ENCODE measurements at regions not wholly inside any gene's neighbourhood (a gene's known extent, or its start where the extent isn't known, plus 50 kb on each side); places are given as distances from the start of the nearest gene placed in this dataset.

DNA sequence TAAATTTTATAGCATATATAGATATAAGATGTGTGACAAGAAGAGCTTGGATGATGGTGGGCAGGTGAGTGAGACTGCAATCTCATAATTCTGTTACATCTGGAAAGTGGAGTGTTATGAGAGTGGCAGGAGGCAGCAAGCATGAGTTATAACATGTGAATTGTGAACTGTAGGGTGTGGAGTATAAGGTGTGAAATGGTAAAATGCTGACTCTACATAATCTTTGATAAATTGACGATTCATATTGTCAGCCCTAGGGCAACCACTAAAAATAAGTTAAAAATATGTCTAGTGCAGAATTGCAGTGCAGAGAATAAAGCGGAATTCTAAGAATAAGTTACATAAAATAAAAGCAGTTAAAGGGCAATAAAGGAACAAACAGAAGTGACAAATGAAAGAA is 74.8 kb upstream of the AKR1E2 start:
- TF ChIP-seq, protein P1, sequence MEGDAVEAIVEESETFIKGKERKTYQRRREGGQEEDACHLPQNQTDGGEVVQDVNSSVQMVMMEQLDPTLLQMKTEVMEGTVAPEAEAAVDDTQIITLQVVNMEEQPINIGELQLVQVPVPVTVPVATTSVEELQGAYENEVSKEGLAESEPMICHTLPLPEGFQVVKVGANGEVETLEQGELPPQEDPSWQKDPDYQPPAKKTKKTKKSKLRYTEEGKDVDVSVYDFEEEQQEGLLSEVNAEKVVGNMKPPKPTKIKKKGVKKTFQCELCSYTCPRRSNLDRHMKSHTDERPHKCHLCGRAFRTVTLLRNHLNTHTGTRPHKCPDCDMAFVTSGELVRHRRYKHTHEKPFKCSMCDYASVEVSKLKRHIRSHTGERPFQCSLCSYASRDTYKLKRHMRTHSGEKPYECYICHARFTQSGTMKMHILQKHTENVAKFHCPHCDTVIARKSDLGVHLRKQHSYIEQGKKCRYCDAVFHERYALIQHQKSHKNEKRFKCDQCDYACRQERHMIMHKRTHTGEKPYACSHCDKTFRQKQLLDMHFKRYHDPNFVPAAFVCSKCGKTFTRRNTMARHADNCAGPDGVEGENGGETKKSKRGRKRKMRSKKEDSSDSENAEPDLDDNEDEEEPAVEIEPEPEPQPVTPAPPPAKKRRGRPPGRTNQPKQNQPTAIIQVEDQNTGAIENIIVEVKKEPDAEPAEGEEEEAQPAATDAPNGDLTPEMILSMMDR (IDR thresholded peaks at IDR 0.05) = no peak
- Histone ChIP-seq H3K27ac (no peak overlapping the region), H3K4me3 (no peak overlapping the region)
- no peak for DNase-seq (ENCODE audit: low spot score)

DNA sequence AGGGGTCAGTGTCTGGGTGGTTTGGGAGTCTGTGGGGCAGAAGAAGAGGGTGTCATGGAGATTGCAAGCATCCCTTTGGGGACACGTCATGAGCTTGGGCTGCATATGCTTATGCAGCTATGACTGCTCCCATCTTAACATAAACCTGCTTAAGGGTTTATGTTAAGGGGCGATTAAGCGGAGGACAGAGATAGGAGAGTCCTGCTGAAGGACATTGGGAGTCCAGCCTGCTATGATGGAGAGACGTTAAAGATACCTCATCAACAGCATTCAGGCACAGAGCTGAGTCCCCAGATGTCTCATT is 76.8 kb upstream of the AKR1E2 start:
- DNase-seq (ENCODE audit: low spot score) = no peak
- no peak overlapping the region for H3K27ac ChIP-seq
- TF ChIP-seq, protein P1 (IDR thresholded peaks at IDR 0.05) = no peak
- H3K4me3 ChIP-seq = no peak overlapping the region

DNA sequence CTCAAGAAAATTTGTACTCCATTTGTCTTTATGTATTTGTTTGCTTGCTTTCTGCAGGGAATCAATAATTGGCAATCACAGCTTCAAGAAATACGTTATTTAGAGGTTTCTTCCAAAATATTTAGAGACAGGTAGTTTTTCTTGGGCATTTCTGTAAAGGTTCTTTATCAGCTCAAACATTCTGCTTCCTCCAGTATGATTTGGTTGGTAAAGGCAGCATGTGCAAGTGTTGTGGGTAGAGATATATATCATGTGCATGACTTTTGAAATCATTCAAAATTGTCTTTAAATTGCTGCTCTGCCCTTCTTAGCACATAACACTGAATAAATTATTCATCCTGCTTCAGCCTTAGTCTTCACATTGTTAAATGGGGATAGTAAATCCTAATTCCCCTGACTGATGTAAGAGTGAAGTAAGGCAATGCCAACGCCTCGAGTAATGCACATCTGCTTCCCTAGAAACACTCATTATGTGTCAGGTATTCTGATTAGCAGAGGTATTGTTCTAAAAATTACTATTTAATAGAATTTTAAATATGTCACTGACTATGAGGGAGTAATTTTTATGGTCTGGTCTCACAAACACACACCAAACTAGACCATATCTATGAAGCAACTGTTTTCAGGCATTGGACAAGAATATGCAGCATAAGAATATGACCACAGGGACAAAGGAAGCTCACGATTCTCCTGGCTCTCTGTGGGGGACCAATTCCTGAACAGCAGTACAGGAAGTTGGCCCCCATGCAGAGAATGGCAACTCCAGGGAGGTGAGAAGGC is 77.3 kb upstream of the AKR1E2 start:
- DNase-seq (ENCODE audit: low spot score) = no peak
- Histone ChIP-seq H3K27ac (no peak overlapping the region), H3K4me3 (no peak overlapping the region)
- TF ChIP-seq, protein P1 (IDR thresholded peaks at IDR 0.05) = no peak

DNA sequence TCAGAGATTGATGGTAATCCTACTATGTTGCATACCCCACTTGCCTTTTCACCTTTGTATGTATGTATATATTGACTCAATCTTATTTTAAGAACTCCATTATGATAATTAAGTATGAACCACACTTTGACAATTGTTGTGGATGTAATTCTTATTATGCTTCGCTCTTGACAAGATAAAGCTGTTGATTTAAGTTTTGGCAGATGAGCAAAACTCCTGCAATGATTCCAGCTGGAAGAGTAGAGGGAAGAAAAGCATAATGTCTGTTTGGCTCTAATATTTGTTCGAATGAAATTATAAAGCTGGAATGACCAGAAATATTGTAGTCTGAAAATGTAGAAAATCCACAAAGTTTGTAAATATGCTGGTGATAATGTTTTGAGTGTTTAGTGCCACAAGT is 83.8 kb upstream of the AKR1E2 start:
- Histone ChIP-seq H3K4me3 (no peak overlapping the region), H3K27ac (no peak overlapping the region)
- TF ChIP-seq, protein P1 (IDR thresholded peaks at IDR 0.05) = no peak
- DNase-seq (ENCODE audit: low spot score) = no peak

DNA sequence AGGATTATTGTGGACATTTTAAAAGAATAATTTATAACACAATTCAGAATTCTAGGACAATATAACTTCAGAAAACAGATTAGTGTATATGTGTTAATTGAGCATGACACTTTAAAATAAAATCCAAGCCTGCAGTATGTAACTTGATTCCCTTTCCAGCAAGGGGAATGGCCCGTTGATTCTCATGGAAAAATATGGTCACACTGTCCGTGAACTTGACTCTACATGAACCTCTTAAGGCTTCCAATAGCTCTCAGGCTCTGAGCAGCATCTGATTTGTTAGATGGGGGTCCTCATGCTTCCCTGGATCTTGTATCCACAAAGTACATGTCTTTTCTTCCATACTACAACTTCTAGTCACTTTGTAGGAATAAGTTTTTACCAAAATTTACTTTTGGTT is 85.5 kb upstream of the AKR1E2 start:
- Histone ChIP-seq H3K4me3 (no peak overlapping the region), H3K27ac (no peak overlapping the region)

DNA sequence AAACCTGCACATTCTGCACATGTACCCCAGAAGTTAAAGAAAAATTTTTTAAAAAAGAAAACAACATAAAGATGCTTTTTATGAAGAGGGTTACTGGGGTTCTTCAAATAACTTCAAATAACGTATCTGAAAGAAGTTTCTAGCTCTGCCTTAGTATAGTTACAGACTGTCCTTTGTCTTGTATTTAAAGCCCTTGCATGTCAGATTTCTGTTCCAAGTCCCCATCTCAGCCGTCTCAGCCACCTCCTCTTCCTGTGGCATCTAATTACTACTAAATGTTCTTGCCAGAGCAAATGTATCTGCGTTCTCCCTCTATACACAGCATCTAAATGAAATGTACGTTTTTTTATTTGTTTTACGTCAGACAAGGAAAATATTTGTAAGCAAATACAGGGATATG is 89.4 kb upstream of the AKR1E2 start:
- DNase-seq (ENCODE audit: low spot score) = no peak
- TF ChIP-seq, protein P1 (IDR thresholded peaks at IDR 0.05) = no peak
- Histone ChIP-seq H3K27ac (no peak overlapping the region), H3K4me3 (no peak overlapping the region)

More for the DNA sequence above, 85.5 kb upstream of the AKR1E2 start:
- DNase-seq (ENCODE audit: low spot score) = no peak
- TF ChIP-seq, protein P1 (IDR thresholded peaks at IDR 0.05) = no peak

DNA sequence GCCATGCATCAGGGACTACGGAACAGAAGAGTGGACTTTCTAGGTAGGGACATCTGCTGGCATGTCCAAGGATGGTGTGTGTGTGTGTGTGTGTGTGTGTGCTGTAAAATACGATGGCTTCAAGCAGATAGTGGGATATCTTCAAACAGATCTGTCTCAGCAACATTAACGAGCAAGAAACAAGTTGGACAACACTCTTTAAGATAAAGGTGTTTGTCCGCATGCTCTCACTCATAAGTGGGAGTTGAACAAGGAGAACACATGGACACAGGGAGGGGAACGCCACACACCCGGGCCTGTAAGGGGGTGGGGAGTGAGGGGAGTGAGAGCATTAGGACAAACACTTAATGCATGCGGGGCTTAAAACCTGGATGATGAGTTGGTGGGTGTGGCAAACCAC is 89.8 kb upstream of the AKR1E2 start:
- no peak for DNase-seq (ENCODE audit: low spot score)
- H3K4me3 ChIP-seq = no peak overlapping the region
- no peak overlapping the region for H3K27ac ChIP-seq
- TF ChIP-seq, protein P1 (IDR thresholded peaks at IDR 0.05) = no peak
